ENCODE measurements at regions not wholly inside any gene's neighbourhood (a gene's known extent, or its start where the extent isn't known, plus 50 kb on each side); places are given as distances from the start of the nearest gene placed in this dataset.

DNA sequence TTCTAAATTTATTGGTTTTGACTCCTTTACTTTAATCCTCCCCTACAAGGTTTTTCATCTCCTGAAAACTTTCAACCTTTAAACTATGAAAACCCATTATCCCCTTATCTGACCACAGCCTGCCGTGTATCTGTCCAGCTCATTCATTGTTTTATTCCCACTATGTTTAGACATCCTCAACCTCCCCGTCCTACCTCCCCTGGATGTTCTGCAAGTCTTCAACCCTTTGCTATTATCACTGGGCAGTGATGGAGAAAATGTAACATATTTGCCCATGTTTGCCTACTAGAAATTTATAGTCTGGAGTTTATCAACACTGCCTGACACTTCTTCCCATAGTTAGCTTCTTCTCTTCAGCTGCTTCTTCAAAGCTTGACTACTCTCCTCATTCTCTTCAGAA lies 483.4 kb downstream of the PRKD1 start:
- no peak overlapping the region for H3K27ac ChIP-seq (replicated peaks)
- H3K4me3 ChIP-seq (replicated peaks; ENCODE audit: insufficient read depth, low read length), result no peak overlapping the region
- H3K27me3 ChIP-seq (ENCODE audit: insufficient read depth, poor library complexity, severe bottlenecking), result no peaks in the 10 kb centered on the region
- TF ChIP-seq POLR2AphosphoS5 (IDR thresholded peaks at IDR 0.05; ENCODE audit: low read depth), result no peak
- DNase-seq (ENCODE audit: low read depth in 1 of 2, low spot score in 1 of 2), result no peak

DNA sequence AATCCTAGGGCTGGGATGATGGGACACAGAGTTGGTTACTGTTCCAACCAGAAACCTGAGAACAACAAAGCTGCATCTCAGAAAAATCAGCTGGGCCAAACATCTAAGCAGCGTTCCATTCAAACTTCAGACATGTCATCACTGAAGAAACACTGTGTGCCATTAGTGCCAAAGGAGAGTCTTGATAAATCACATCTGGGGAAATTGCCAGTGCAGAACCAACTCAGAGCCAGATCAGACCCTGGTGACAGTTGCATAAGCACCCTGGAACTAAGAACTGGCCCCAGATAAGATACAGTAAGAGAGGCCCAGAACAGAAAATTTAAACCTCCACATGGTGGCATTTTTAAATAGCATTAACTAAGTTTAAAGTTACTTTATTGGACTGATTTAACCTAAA lies 482.8 kb downstream of the PRKD1 start:
- no peak overlapping the region for H3K4me3 ChIP-seq (replicated peaks; ENCODE audit: insufficient read depth, low read length)
- no peak overlapping the region for H3K27ac ChIP-seq (replicated peaks)
- TF ChIP-seq, protein P1, sequence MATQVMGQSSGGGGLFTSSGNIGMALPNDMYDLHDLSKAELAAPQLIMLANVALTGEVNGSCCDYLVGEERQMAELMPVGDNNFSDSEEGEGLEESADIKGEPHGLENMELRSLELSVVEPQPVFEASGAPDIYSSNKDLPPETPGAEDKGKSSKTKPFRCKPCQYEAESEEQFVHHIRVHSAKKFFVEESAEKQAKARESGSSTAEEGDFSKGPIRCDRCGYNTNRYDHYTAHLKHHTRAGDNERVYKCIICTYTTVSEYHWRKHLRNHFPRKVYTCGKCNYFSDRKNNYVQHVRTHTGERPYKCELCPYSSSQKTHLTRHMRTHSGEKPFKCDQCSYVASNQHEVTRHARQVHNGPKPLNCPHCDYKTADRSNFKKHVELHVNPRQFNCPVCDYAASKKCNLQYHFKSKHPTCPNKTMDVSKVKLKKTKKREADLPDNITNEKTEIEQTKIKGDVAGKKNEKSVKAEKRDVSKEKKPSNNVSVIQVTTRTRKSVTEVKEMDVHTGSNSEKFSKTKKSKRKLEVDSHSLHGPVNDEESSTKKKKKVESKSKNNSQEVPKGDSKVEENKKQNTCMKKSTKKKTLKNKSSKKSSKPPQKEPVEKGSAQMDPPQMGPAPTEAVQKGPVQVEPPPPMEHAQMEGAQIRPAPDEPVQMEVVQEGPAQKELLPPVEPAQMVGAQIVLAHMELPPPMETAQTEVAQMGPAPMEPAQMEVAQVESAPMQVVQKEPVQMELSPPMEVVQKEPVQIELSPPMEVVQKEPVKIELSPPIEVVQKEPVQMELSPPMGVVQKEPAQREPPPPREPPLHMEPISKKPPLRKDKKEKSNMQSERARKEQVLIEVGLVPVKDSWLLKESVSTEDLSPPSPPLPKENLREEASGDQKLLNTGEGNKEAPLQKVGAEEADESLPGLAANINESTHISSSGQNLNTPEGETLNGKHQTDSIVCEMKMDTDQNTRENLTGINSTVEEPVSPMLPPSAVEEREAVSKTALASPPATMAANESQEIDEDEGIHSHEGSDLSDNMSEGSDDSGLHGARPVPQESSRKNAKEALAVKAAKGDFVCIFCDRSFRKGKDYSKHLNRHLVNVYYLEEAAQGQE (IDR thresholded peaks at IDR 0.05; ENCODE audit: insufficient replicate concordance, low read depth), result no peak
- TF ChIP-seq GABPA (IDR thresholded peaks at IDR 0.05; ENCODE audit: low read depth) (no peak), POLR2AphosphoS5 (IDR thresholded peaks at IDR 0.05; ENCODE audit: low read depth) (no peak), SPI1 (IDR thresholded peaks at IDR 0.05; ENCODE audit: borderline replicate concordance, low read depth) (no peak)
- TF ChIP-seq, protein P2, sequence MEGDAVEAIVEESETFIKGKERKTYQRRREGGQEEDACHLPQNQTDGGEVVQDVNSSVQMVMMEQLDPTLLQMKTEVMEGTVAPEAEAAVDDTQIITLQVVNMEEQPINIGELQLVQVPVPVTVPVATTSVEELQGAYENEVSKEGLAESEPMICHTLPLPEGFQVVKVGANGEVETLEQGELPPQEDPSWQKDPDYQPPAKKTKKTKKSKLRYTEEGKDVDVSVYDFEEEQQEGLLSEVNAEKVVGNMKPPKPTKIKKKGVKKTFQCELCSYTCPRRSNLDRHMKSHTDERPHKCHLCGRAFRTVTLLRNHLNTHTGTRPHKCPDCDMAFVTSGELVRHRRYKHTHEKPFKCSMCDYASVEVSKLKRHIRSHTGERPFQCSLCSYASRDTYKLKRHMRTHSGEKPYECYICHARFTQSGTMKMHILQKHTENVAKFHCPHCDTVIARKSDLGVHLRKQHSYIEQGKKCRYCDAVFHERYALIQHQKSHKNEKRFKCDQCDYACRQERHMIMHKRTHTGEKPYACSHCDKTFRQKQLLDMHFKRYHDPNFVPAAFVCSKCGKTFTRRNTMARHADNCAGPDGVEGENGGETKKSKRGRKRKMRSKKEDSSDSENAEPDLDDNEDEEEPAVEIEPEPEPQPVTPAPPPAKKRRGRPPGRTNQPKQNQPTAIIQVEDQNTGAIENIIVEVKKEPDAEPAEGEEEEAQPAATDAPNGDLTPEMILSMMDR (IDR thresholded peaks at IDR 0.05; ENCODE audit: insufficient read depth, low read length), result no peak
- no peaks in the 10 kb centered on the region for H3K27me3 ChIP-seq (ENCODE audit: insufficient read depth, poor library complexity, severe bottlenecking)
- DNase-seq (ENCODE audit: low read depth in 1 of 2, low spot score in 1 of 2), result no peak

DNA sequence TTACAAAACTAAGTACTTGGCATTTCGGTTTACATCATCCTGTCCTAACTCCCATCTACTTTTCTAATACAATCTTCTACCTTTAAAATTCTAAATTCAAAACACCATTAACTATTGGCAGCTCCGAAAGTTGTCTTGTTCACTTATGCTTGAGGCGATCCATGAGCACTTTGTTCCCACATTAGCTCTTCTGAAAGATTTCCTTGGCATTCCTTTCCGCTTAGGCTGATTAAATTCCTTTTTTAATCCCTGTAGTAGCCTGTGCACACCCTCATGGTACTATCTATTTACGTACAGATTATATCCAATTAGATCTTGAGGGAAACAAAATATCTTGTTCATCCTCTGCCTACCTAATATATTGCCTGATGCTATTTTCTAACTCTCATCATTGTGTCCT lies 480.7 kb downstream of the PRKD1 start:
- TF ChIP-seq SPI1 (IDR thresholded peaks at IDR 0.05; ENCODE audit: borderline replicate concordance, low read depth) (no peak), POLR2AphosphoS5 (IDR thresholded peaks at IDR 0.05; ENCODE audit: low read depth) (no peak), GABPA (IDR thresholded peaks at IDR 0.05; ENCODE audit: low read depth) (no peak)
- TF ChIP-seq, protein P2 (IDR thresholded peaks at IDR 0.05; ENCODE audit: insufficient read depth, low read length), result no peak
- TF ChIP-seq, protein P1 (IDR thresholded peaks at IDR 0.05; ENCODE audit: insufficient replicate concordance, low read depth), result no peak
- Histone ChIP-seq H3K27ac (replicated peaks) (no peak overlapping the region), H3K4me3 (replicated peaks; ENCODE audit: insufficient read depth, low read length) (no peak overlapping the region), H3K27me3 (ENCODE audit: insufficient read depth, poor library complexity, severe bottlenecking) (no peaks in the 10 kb centered on the region)
- no peak for DNase-seq (ENCODE audit: low read depth in 1 of 2, low spot score in 1 of 2)

DNA sequence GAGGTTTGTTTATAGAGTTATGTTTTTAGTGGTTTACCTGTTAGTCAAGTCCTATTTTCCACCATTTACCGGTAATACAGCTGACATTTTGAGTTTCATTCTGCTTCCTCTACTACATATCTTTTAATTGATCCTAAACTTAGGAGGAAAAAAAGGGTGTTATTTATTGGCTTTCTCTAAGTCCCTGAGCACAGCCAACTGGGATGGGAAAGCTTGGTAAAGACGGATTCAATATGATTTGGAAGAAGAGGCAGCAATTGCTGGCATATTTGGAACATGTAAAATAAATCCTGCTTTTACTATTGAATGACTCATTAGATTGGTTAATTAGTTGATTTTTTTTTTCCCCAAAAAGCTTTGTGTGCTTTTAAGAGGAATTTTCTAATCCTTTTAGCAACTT lies 475.7 kb downstream of the PRKD1 start:
- Histone ChIP-seq H3K27me3 (ENCODE audit: insufficient read depth, poor library complexity, severe bottlenecking) (no peaks in the 10 kb centered on the region), H3K27ac (replicated peaks) (no peak overlapping the region), H3K4me3 (replicated peaks; ENCODE audit: insufficient read depth, low read length) (no peak overlapping the region)
- no peak for DNase-seq (ENCODE audit: low read depth in 1 of 2, low spot score in 1 of 2)
- TF ChIP-seq POLR2AphosphoS5 (IDR thresholded peaks at IDR 0.05; ENCODE audit: low read depth) (no peak), GABPA (IDR thresholded peaks at IDR 0.05; ENCODE audit: low read depth) (no peak), SPI1 (IDR thresholded peaks at IDR 0.05; ENCODE audit: borderline replicate concordance, low read depth) (no peak)
- TF ChIP-seq, protein P2 (IDR thresholded peaks at IDR 0.05; ENCODE audit: insufficient read depth, low read length), result no peak
- TF ChIP-seq, protein P1 (IDR thresholded peaks at IDR 0.05; ENCODE audit: insufficient replicate concordance, low read depth), result no peak
